Fibroblast of the aortic adventitia (primary cell): ENCODE measurements at regions not wholly inside any gene's neighbourhood (a gene's known extent, or its start where the extent isn't known, plus 50 kb on each side); places are given as distances from the start of the nearest gene placed in this dataset.

Experiments used
- DNase-seq: peaks from one replicate; pipeline ENCODE4 v3.0.0-alpha.2; 2010; ENCODE audit warnings: low read depth
- H3K4me3 ChIP-seq: 2 replicates; pipeline ENCODE4 v1.5.1; 2011; ENCODE audit warnings: low read depth, mild to moderate bottlenecking, control low read depth, low read length, moderate library complexity
- CTCF ChIP-seq: IDR thresholded peaks from 2 replicates; pipeline ENCODE4 v1.5.1; 2011; ENCODE audit warnings: mild to moderate bottlenecking, low read length, control low read depth, inconsistent platforms; ENCODE audit not compliant: insufficient read depth

GRCh38 chr2:41242001-41242331 is 790.1 kb upstream of the SLC8A1 start:
- TF ChIP-seq CTCF = no peak
- no peak for DNase-seq
- no peak overlapping the region for H3K4me3 ChIP-seq

GRCh38 chr2:41267929-41268659 is 779.7 kb upstream of the PKDCC start:
- no peak overlapping the region for H3K4me3 ChIP-seq
- no peak for TF ChIP-seq CTCF
- no peak for DNase-seq

- no peak for TF ChIP-seq CTCF
- no peak overlapping the region for H3K4me3 ChIP-seq
- DNase-seq = no peak
These were observed 764.6 kb upstream of the PKDCC start for GRCh38 chr2:41283079-41283775.

- H3K4me3 ChIP-seq = no peak overlapping the region
- no peak for DNase-seq
- no peak for TF ChIP-seq CTCF
These were observed 754.3 kb upstream of the PKDCC start for GRCh38 chr2:41293491-41293890.

GRCh38 chr2:41294331-41294730 is 753.5 kb upstream of the PKDCC start:
- no peak for TF ChIP-seq CTCF
- DNase-seq = no peak
- no peak overlapping the region for H3K4me3 ChIP-seq

- no peak overlapping the region for H3K4me3 ChIP-seq
- no peak for TF ChIP-seq CTCF
- no peak for DNase-seq
These were observed 734.7 kb upstream of the PKDCC start for GRCh38 chr2:41313082-41313481.
